HG03442 (cell line): ENCODE measurements at regions not wholly inside any gene's neighbourhood (a gene's known extent, or its start where the extent isn't known, plus 50 kb on each side); places are given as distances from the start of the nearest gene placed in this dataset.

Source experiments
- ATAC-seq: cut with Tn5 transposase; IDR thresholded peaks from one replicate; pipeline ENCODE4 v1.9.1; 2021; ENCODE audit warnings: mild to moderate bottlenecking, moderate library complexity; ENCODE audit not compliant: unreplicated experiment

GRCh38 chr5:171676286-171676944 lies 109.2 kb upstream of the SMIM23 start:
- no peak for ATAC-seq

GRCh38 chr5:171678646-171679045 lies 107.0 kb upstream of the SMIM23 start:
- ATAC-seq: no peak

- no peak for ATAC-seq
These were observed 105.1 kb upstream of the SMIM23 start for GRCh38 chr5:171680485-171680884.

GRCh38 chr5:171681061-171681460 lies 104.6 kb upstream of the SMIM23 start:
- ATAC-seq: no peak

- ATAC-seq: no peak
These were observed 103.9 kb upstream of the SMIM23 start for GRCh38 chr5:171681677-171682076.

- ATAC-seq: no peak
These were observed 102.8 kb upstream of the SMIM23 start for GRCh38 chr5:171682801-171683200.

GRCh38 chr5:171684169-171684568 lies 101.4 kb upstream of the SMIM23 start:
- ATAC-seq: no peak

GRCh38 chr5:171688696-171689495 lies 96.7 kb upstream of the SMIM23 start:
- no peak for ATAC-seq

GRCh38 chr5:171689853-171690417 lies 95.7 kb upstream of the SMIM23 start:
- no peak for ATAC-seq

GRCh38 chr5:171692107-171692506 lies 93.5 kb upstream of the SMIM23 start:
- no peak for ATAC-seq

GRCh38 chr5:171692936-171693335 lies 92.7 kb upstream of the SMIM23 start:
- ATAC-seq: no peak

GRCh38 chr5:171693412-171693811 lies 92.2 kb upstream of the SMIM23 start:
- ATAC-seq: no peak

- no peak for ATAC-seq
These were observed 89.8 kb upstream of the SMIM23 start for GRCh38 chr5:171695804-171696203.

GRCh38 chr5:171697221-171698102 lies 88.2 kb upstream of the SMIM23 start:
- ATAC-seq: no peak

- no peak for ATAC-seq
These were observed 85.2 kb upstream of the SMIM23 start for GRCh38 chr5:171700318-171700912.

- ATAC-seq: no peak
These were observed 84.5 kb upstream of the SMIM23 start for GRCh38 chr5:171701100-171701541.

GRCh38 chr5:171702135-171702770 lies 83.4 kb upstream of the SMIM23 start:
- no peak for ATAC-seq

- no peak for ATAC-seq
These were observed 82.5 kb upstream of the SMIM23 start for GRCh38 chr5:171703146-171703545.

GRCh38 chr5:171705036-171705435 lies 80.6 kb upstream of the SMIM23 start:
- no peak for ATAC-seq

GRCh38 chr5:171705830-171706468 lies 79.7 kb upstream of the SMIM23 start:
- no peak for ATAC-seq
